Activated T-cell treated with anti-CD3 and anti-CD28 coated beads, Interleukin-2, amount 50 U/mL, for 72 hours (primary cell): ENCODE measurements at regions not wholly inside any gene's neighbourhood (a gene's known extent, or its start where the extent isn't known, plus 50 kb on each side); places are given as distances from the start of the nearest gene placed in this dataset.
"Not testable (repeated sequence)": the region's sequence is repeated elsewhere in the genome, so short reads cannot be mapped to it uniquely, and the experiment has no call there.

Experiments used
- ATAC-seq, 2 donors: fragments of 150-1000 bp; cut with Tn5 transposase; replicated peaks in 1 of 2; 2 replicates each; pipeline ENCODE4 v1.10.0; 2021; ENCODE audit warnings: moderate library complexity in 2 of 2, mild to moderate bottlenecking in 1 of 2
- DNase-seq, 2 donors: peaks; one replicate each; pipeline ENCODE4 v3.0.0; 2021 to 2022; ENCODE audit warnings: mixed read lengths in 1 of 2
- H3K27ac Mint-ChIP-seq: one replicate; pipeline ENCODE4 v1.8.0; 2022; ENCODE audit warnings: mild to moderate bottlenecking, moderate library complexity, mixed read lengths
- H3K27me3 Mint-ChIP-seq: one replicate; pipeline ENCODE4 v1.8.0; 2022; ENCODE audit warnings: low read depth, mixed read lengths
- H3K36me3 Mint-ChIP-seq, 2 donors: one replicate each; pipeline ENCODE4 v1.8.0; 2022; ENCODE audit warnings: mixed read lengths in 2 of 2, mild to moderate bottlenecking in 1 of 2; ENCODE audit not compliant: insufficient read depth in 2 of 2
- H3K4me1 Mint-ChIP-seq: one replicate; pipeline ENCODE4 v1.8.0; 2022; ENCODE audit warnings: low read depth, mixed read lengths
- H3K4me3 Mint-ChIP-seq, 2 donors: one replicate each; pipeline ENCODE4 v1.8.0; 2022; ENCODE audit warnings: mild to moderate bottlenecking in 2 of 2, mixed read lengths in 2 of 2, moderate library complexity in 2 of 2
- H3K9me3 Mint-ChIP-seq, 2 donors: one replicate each; pipeline ENCODE4 v1.8.0; 2022; ENCODE audit warnings: mixed read lengths in 2 of 2

GRCh38 chr7:152594801-152595200 is 81.1 kb downstream of the XRCC2 start:
- no peak overlapping the region for H3K4me3 Mint-ChIP-seq
- DNase-seq (no peak), ATAC-seq (no peak)
- H3K27me3 Mint-ChIP-seq = no peaks in the 10 kb centered on the region
- H3K4me1 Mint-ChIP-seq = no peaks in the 10 kb centered on the region
- H3K27ac Mint-ChIP-seq = no peak overlapping the region
- no peaks in the 10 kb centered on the region for H3K36me3 Mint-ChIP-seq
- no peaks in the 10 kb centered on the region for H3K9me3 Mint-ChIP-seq

- no peaks in the 10 kb centered on the region for H3K9me3 Mint-ChIP-seq
- no peak for ATAC-seq
- H3K27me3 Mint-ChIP-seq = no peaks in the 10 kb centered on the region
- DNase-seq = no peak
- no peaks in the 10 kb centered on the region for H3K36me3 Mint-ChIP-seq
- no peak overlapping the region for H3K27ac Mint-ChIP-seq
- H3K4me1 Mint-ChIP-seq = no peaks in the 10 kb centered on the region
- no peak overlapping the region for H3K4me3 Mint-ChIP-seq
Observed at GRCh38 chr7:152591976-152592375, 84.0 kb downstream of the XRCC2 start.

- DNase-seq (no peak), ATAC-seq (no peak)
- Mint-ChIP-seq H3K4me3 (no peak overlapping the region), H3K4me1 (no peaks in the 10 kb centered on the region), H3K36me3 (no peaks in the 10 kb centered on the region), H3K9me3 (no peaks in the 10 kb centered on the region), H3K27ac (no peak overlapping the region), H3K27me3 (no peaks in the 10 kb centered on the region)
Observed at GRCh38 chr7:152590481-152590880, 85.5 kb downstream of the XRCC2 start.

- not testable (repeated sequence) for H3K4me1 Mint-ChIP-seq, H3K27me3 Mint-ChIP-seq, H3K36me3 Mint-ChIP-seq, DNase-seq, H3K9me3 Mint-ChIP-seq, H3K4me3 Mint-ChIP-seq, H3K27ac Mint-ChIP-seq, ATAC-seq
Observed at GRCh38 chr7:152589821-152590220, 86.1 kb downstream of the XRCC2 start.

- Mint-ChIP-seq H3K4me1 (no peaks in the 10 kb centered on the region), H3K9me3 (no peaks in the 10 kb centered on the region), H3K36me3 (no peaks in the 10 kb centered on the region), H3K27me3 (no peaks in the 10 kb centered on the region), H3K27ac (no peak overlapping the region), H3K4me3 (no peak overlapping the region)
- no peak for ATAC-seq
- DNase-seq = no peak
Observed at GRCh38 chr7:152588350-152588749, 87.6 kb downstream of the XRCC2 start.

GRCh38 chr7:152587366-152587765 is 88.6 kb downstream of the XRCC2 start:
- H3K27ac Mint-ChIP-seq = no peak overlapping the region

GRCh38 chr7:152583006-152583405 is 92.9 kb downstream of the XRCC2 start:
- H3K4me3 Mint-ChIP-seq = no peak overlapping the region
- no peaks in the 10 kb centered on the region for H3K9me3 Mint-ChIP-seq
- DNase-seq (no peak), ATAC-seq (no peak)
- no peaks in the 10 kb centered on the region for H3K4me1 Mint-ChIP-seq
- H3K27ac Mint-ChIP-seq = no peak overlapping the region
- no peaks in the 10 kb centered on the region for H3K27me3 Mint-ChIP-seq
- no peaks in the 10 kb centered on the region for H3K36me3 Mint-ChIP-seq

More at GRCh38 chr7:152587366-152587765, 88.6 kb downstream of the XRCC2 start:
- H3K36me3 Mint-ChIP-seq = no peaks in the 10 kb centered on the region
- DNase-seq (no peak), ATAC-seq (no peak)
- H3K4me1 Mint-ChIP-seq = no peaks in the 10 kb centered on the region
- H3K9me3 Mint-ChIP-seq = no peaks in the 10 kb centered on the region
- H3K27me3 Mint-ChIP-seq = no peaks in the 10 kb centered on the region
- no peak overlapping the region for H3K4me3 Mint-ChIP-seq

GRCh38 chr7:152579070-152579469 is 96.9 kb downstream of the XRCC2 start:
- H3K36me3 Mint-ChIP-seq = no peaks in the 10 kb centered on the region

GRCh38 chr7:152577339-152577738 is 98.6 kb downstream of the XRCC2 start:
- Mint-ChIP-seq H3K9me3 (no peaks in the 10 kb centered on the region), H3K36me3 (no peaks in the 10 kb centered on the region), H3K4me3 (no peak overlapping the region), H3K27ac (no peak overlapping the region), H3K27me3 (no peaks in the 10 kb centered on the region), H3K4me1 (no peaks in the 10 kb centered on the region)
- DNase-seq (no peak), ATAC-seq (no peak)

More at GRCh38 chr7:152579070-152579469, 96.9 kb downstream of the XRCC2 start:
- Mint-ChIP-seq H3K9me3 (no peaks in the 10 kb centered on the region), H3K4me1 (no peaks in the 10 kb centered on the region), H3K27ac (no peak overlapping the region), H3K27me3 (no peaks in the 10 kb centered on the region), H3K4me3 (no peak overlapping the region)
- no peak for ATAC-seq
- no peak for DNase-seq

GRCh38 chr7:152574892-152575548 is 100.9 kb downstream of the XRCC2 start:
- Mint-ChIP-seq H3K4me1 (no peaks in the 10 kb centered on the region), H3K9me3 (no peaks in the 10 kb centered on the region), H3K27ac (no peak overlapping the region), H3K4me3 (no peak overlapping the region), H3K36me3 (no peaks in the 10 kb centered on the region), H3K27me3 (no peaks in the 10 kb centered on the region)
- DNase-seq (no peak), ATAC-seq (no peak)

GRCh38 chr7:152573186-152573585 is 102.8 kb downstream of the XRCC2 start:
- not testable (repeated sequence) for H3K4me3 Mint-ChIP-seq, H3K36me3 Mint-ChIP-seq, ATAC-seq, H3K4me1 Mint-ChIP-seq, H3K27ac Mint-ChIP-seq, DNase-seq, H3K27me3 Mint-ChIP-seq, H3K9me3 Mint-ChIP-seq

- H3K4me3 Mint-ChIP-seq = no peak overlapping the region
- H3K9me3 Mint-ChIP-seq = no peaks in the 10 kb centered on the region
- DNase-seq = no peak
- no peaks in the 10 kb centered on the region for H3K27me3 Mint-ChIP-seq
- H3K36me3 Mint-ChIP-seq = no peaks in the 10 kb centered on the region
- no peak for ATAC-seq
- H3K27ac Mint-ChIP-seq = no peak overlapping the region
- no peaks in the 10 kb centered on the region for H3K4me1 Mint-ChIP-seq
Observed at GRCh38 chr7:152572101-152572500, 103.8 kb downstream of the XRCC2 start.

- H3K4me3 Mint-ChIP-seq = no peak overlapping the region
- H3K36me3 Mint-ChIP-seq = no peaks in the 10 kb centered on the region
- DNase-seq (no peak), ATAC-seq (no peak)
- no peak overlapping the region for H3K27ac Mint-ChIP-seq
- no peaks in the 10 kb centered on the region for H3K9me3 Mint-ChIP-seq
- H3K27me3 Mint-ChIP-seq = peaks cover 1% of the 10 kb centered on the region
- H3K4me1 Mint-ChIP-seq = no peaks in the 10 kb centered on the region
Observed at GRCh38 chr7:152571068-152571467, 104.9 kb downstream of the XRCC2 start.

GRCh38 chr7:152568972-152569371 is 107.0 kb downstream of the XRCC2 start:
- Mint-ChIP-seq H3K36me3 (no peaks in the 10 kb centered on the region), H3K27ac (no peak overlapping the region), H3K9me3 (no peaks in the 10 kb centered on the region), H3K4me1 (no peaks in the 10 kb centered on the region), H3K4me3 (no peak overlapping the region), H3K27me3 (peaks cover 16% of the 10 kb centered on the region)
- DNase-seq (no peak), ATAC-seq (no peak)
